HG02870 (cell line): ENCODE measurements at regions not wholly inside any gene's neighbourhood (a gene's known extent, or its start where the extent isn't known, plus 50 kb on each side); places are given as distances from the start of the nearest gene placed in this dataset.

ENCODE experiments used
- ATAC-seq: cut with Tn5 transposase; IDR thresholded peaks from one replicate; pipeline ENCODE4 v1.9.1; 2021; ENCODE audit warnings: mild to moderate bottlenecking, moderate library complexity; ENCODE audit not compliant: unreplicated experiment

- ATAC-seq, result no peak
Measured at GRCh38 chr14:35989736-35990135, 163.6 kb downstream of the BRMS1L start.

- ATAC-seq, result no peak
Measured at GRCh38 chr14:35988972-35989690, 163.0 kb downstream of the BRMS1L start.

- ATAC-seq, result no peak
Measured at GRCh38 chr14:35988550-35988949, 162.4 kb downstream of the BRMS1L start.

GRCh38 chr14:35987731-35988130, 161.6 kb downstream of the BRMS1L start:
- no peak for ATAC-seq

- ATAC-seq, result peak; percentile 73
Measured at GRCh38 chr14:35986219-35986573, 160.1 kb downstream of the BRMS1L start.

GRCh38 chr14:35985474-35986218, 159.5 kb downstream of the BRMS1L start:
- ATAC-seq, result peak; percentile 46

GRCh38 chr14:35979531-35979930, 153.4 kb downstream of the BRMS1L start:
- ATAC-seq, result no peak

- ATAC-seq, result no peak
Measured at GRCh38 chr14:35978561-35978960, 152.4 kb downstream of the BRMS1L start.

GRCh38 chr14:35975814-35976213, 149.7 kb downstream of the BRMS1L start:
- no peak for ATAC-seq

- ATAC-seq, result no peak
Measured at GRCh38 chr14:35973770-35974169, 147.6 kb downstream of the BRMS1L start.

GRCh38 chr14:35971965-35972630, 146.0 kb downstream of the BRMS1L start:
- no peak for ATAC-seq

- no peak for ATAC-seq
Measured at GRCh38 chr14:35969310-35969709, 143.2 kb downstream of the BRMS1L start.

- ATAC-seq, result no peak
Measured at GRCh38 chr14:35965400-35965799, 139.3 kb downstream of the BRMS1L start.

- no peak for ATAC-seq
Measured at GRCh38 chr14:35964697-35965286, 138.7 kb downstream of the BRMS1L start.

GRCh38 chr14:35963209-35963608, 137.1 kb downstream of the BRMS1L start:
- no peak for ATAC-seq

- ATAC-seq, result no peak
Measured at GRCh38 chr14:35961697-35962274, 135.6 kb downstream of the BRMS1L start.

- no peak for ATAC-seq
Measured at GRCh38 chr14:35959835-35960234, 133.7 kb downstream of the BRMS1L start.

GRCh38 chr14:35958499-35958898, 132.4 kb downstream of the BRMS1L start:
- no peak for ATAC-seq

GRCh38 chr14:35956376-35957085, 130.4 kb downstream of the BRMS1L start:
- no peak for ATAC-seq

- ATAC-seq, result no peak
Measured at GRCh38 chr14:35952584-35952983, 126.4 kb downstream of the BRMS1L start.
